Thymus (tissue), 11 donors: ENCODE measurements at regions not wholly inside any gene's neighbourhood (a gene's known extent, or its start where the extent isn't known, plus 50 kb on each side); places are given as distances from the start of the nearest gene placed in this dataset.

Experiments
- DNase-seq, 9 donors: peaks; one replicate each; pipeline ENCODE4 v3.0.0-alpha.2; 2013; ENCODE audit warnings: low spot score in 9 of 9, low read depth in 6 of 9, missing footprints in 1 of 9
- H3K27ac ChIP-seq, 2 donors: one replicate each; pipeline ENCODE4 v1.5.1; 2013; ENCODE audit warnings: control low read depth in 1 of 2, low read depth in 1 of 2, low read length in 1 of 2, mild to moderate bottlenecking in 1 of 2, moderate library complexity in 1 of 2
- H3K27me3 ChIP-seq, 2 donors: one replicate each; pipeline ENCODE4 v1.5.1; 2013; ENCODE audit warnings: low read length in 1 of 2; ENCODE audit not compliant: control insufficient read depth in 2 of 2, insufficient read depth in 1 of 2
- H3K36me3 ChIP-seq, 2 donors: one replicate each; pipeline ENCODE4 v1.5.1; 2013; ENCODE audit warnings: low read length in 1 of 2, mild to moderate bottlenecking in 1 of 2, moderate library complexity in 1 of 2; ENCODE audit not compliant: control insufficient read depth in 2 of 2, insufficient read depth in 2 of 2
- H3K4me1 ChIP-seq, 2 donors: one replicate each; pipeline ENCODE4 v1.5.1; 2013; ENCODE audit warnings: low read length in 2 of 2; ENCODE audit not compliant: control insufficient read depth in 2 of 2, insufficient read depth in 2 of 2
- H3K4me3 ChIP-seq, 2 donors: one replicate each; pipeline ENCODE4 v1.5.1; 2013; ENCODE audit warnings: low read length in 2 of 2, control low read depth in 1 of 2, mild to moderate bottlenecking in 1 of 2
- H3K9me3 ChIP-seq, 2 donors: one replicate each; pipeline ENCODE4 v1.5.1; 2013; ENCODE audit warnings: low read length in 1 of 2, mild to moderate bottlenecking in 1 of 2; ENCODE audit not compliant: control insufficient read depth in 2 of 2, insufficient read depth in 1 of 2
- WGBS: extraction: QIAGEN DNeasy Blood & Tissue Kit; methylation state at CpG from one replicate; pipeline ENCODE4 v1.1.7; 2013; 5-methylcytosine and 5-hydroxymethylcytosine counted together
- donor health status: healthy.

- WGBS, result 87% methylated on average over 5 of the region's 5 CpGs
- no peak overlapping the region for H3K27ac ChIP-seq
- H3K4me3 ChIP-seq, result no peak overlapping the region
- H3K4me1 ChIP-seq, result peaks cover 13 to 26% of the 10 kb centered on the region in 2 donors
- H3K9me3 ChIP-seq, result no peaks in the 10 kb centered on the region
- H3K27me3 ChIP-seq, result no peaks in the 10 kb centered on the region
- no peaks in the 10 kb centered on the region for H3K36me3 ChIP-seq
- no peak for DNase-seq
These were observed 234.8 kb downstream of the BCOR start for GRCh38 chrX:39862963-39863362.

- Histone ChIP-seq H3K4me1 (peaks cover 4 to 20% of the 10 kb centered on the region in 2 donors), H3K4me3 (no peak overlapping the region), H3K9me3 (no peaks in the 10 kb centered on the region), H3K27ac (no peak overlapping the region), H3K36me3 (no peaks in the 10 kb centered on the region), H3K27me3 (no peaks in the 10 kb centered on the region)
- WGBS, result 72% methylated on average over 4 of the region's 4 CpGs
- no peak for DNase-seq
These were observed 231.5 kb downstream of the BCOR start for GRCh38 chrX:39866229-39866628.

GRCh38 chrX:39869846-39870601 lies 227.7 kb downstream of the BCOR start:
- Histone ChIP-seq H3K27me3 (no peaks in the 10 kb centered on the region), H3K9me3 (no peaks in the 10 kb centered on the region), H3K4me3 (no peak overlapping the region), H3K27ac (peak overlapping the region; percentile 0 to 52), H3K36me3 (no peaks in the 10 kb centered on the region), H3K4me1 (peaks cover 3 to 19% of the 10 kb centered on the region in 2 donors)
- 28% methylated on average over 6 of the region's 7 CpGs for WGBS
- DNase-seq, result peak in 5 of 9 donors; percentile 36 to 73 (median 49)

GRCh38 chrX:39871648-39872047 lies 226.1 kb downstream of the BCOR start:
- no peak overlapping the region for H3K4me3 ChIP-seq
- no peak overlapping the region for H3K27ac ChIP-seq
- H3K36me3 ChIP-seq, result no peaks in the 10 kb centered on the region
- DNase-seq, result no peak
- H3K27me3 ChIP-seq, result no peaks in the 10 kb centered on the region
- H3K9me3 ChIP-seq, result no peaks in the 10 kb centered on the region
- H3K4me1 ChIP-seq, result peaks cover 3 to 14% of the 10 kb centered on the region in 2 donors
- 95% methylated on average over 8 of the region's 8 CpGs for WGBS

- H3K36me3 ChIP-seq, result no peaks in the 10 kb centered on the region
- H3K4me3 ChIP-seq, result no peak overlapping the region
- H3K27me3 ChIP-seq, result no peaks in the 10 kb centered on the region
- WGBS, result 95% methylated on average over 5 of the region's 5 CpGs
- DNase-seq, result no peak
- H3K9me3 ChIP-seq, result no peaks in the 10 kb centered on the region
- H3K4me1 ChIP-seq, result peaks cover 3 to 20% of the 10 kb centered on the region in 2 donors
- no peak overlapping the region for H3K27ac ChIP-seq
These were observed 224.6 kb downstream of the BCOR start for GRCh38 chrX:39873117-39873516.

- H3K4me1 ChIP-seq, result peaks cover 3 to 25% of the 10 kb centered on the region in 2 donors
- no peaks in the 10 kb centered on the region for H3K36me3 ChIP-seq
- H3K9me3 ChIP-seq, result no peaks in the 10 kb centered on the region
- no peaks in the 10 kb centered on the region for H3K27me3 ChIP-seq
- WGBS, result 65% methylated on average over 5 of the region's 5 CpGs
- no peak overlapping the region for H3K4me3 ChIP-seq
- DNase-seq, result peak in 1 of 9 donors; percentile 35
- no peak overlapping the region for H3K27ac ChIP-seq
These were observed 223.4 kb downstream of the BCOR start for GRCh38 chrX:39874202-39874816.

- WGBS, result 97% methylated on average over 15 of the region's 15 CpGs
- Histone ChIP-seq H3K4me3 (no peak overlapping the region), H3K27me3 (no peaks in the 10 kb centered on the region), H3K27ac (no peak overlapping the region), H3K9me3 (no peaks in the 10 kb centered on the region), H3K4me1 (peaks cover 0 to 14% of the 10 kb centered on the region in 2 donors), H3K36me3 (no peaks in the 10 kb centered on the region)
- no peak for DNase-seq
These were observed 221.7 kb downstream of the BCOR start for GRCh38 chrX:39875834-39876628.

- Histone ChIP-seq H3K9me3 (no peaks in the 10 kb centered on the region), H3K36me3 (no peaks in the 10 kb centered on the region)
- peak in 2 of 9 donors; percentile 51 to 68 for DNase-seq
These were observed 219.9 kb downstream of the BCOR start for GRCh38 chrX:39877905-39878304.

GRCh38 chrX:39883666-39884065 lies 214.1 kb downstream of the BCOR start:
- no peak for DNase-seq
- H3K36me3 ChIP-seq, result no peaks in the 10 kb centered on the region
- H3K4me1 ChIP-seq, result peaks cover 0 to 3% of the 10 kb centered on the region in 2 donors
- no peaks in the 10 kb centered on the region for H3K9me3 ChIP-seq
- H3K27ac ChIP-seq, result no peak overlapping the region
- no peaks in the 10 kb centered on the region for H3K27me3 ChIP-seq
- WGBS, result 84% methylated on average over 3 of the region's 3 CpGs
- H3K4me3 ChIP-seq, result no peak overlapping the region

More at GRCh38 chrX:39877905-39878304, 219.9 kb downstream of the BCOR start:
- 52% methylated on average over 18 of the region's 18 CpGs for WGBS
- Histone ChIP-seq H3K4me1 (peaks cover 0 to 13% of the 10 kb centered on the region in 2 donors), H3K27ac (no peak overlapping the region), H3K4me3 (no peak overlapping the region), H3K27me3 (no peaks in the 10 kb centered on the region)
